ENCODE measurements at regions not wholly inside any gene's neighbourhood (a gene's known extent, or its start where the extent isn't known, plus 50 kb on each side); places are given as distances from the start of the nearest gene placed in this dataset.

DNA sequence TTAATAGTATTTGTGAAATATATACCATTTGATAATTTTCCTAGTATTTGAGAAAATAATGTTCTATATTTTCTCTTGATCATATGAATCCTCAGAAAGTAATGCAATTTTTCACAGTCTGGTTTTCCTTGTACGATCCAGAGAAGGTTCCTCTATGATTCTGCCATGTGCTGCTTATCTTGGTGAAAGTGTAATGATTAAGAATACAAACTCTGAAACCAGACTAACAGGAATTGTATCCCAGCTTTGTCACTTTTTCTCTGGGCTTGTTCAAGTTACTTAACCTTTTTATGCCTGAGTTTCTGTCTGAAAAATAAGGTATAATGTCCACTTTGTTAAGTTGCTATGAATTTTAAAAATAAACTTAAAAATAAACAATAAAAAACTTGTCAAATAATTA lies 169.6 kb upstream of the ZNF804B start:
- Histone ChIP-seq H3K4me3 (replicated peaks in 1 of 3; ENCODE audit: insufficient read depth in 1 of 3, low read depth in 1 of 3, low read length in 3 of 3) (no peak overlapping the region), H4K20me1 (replicated peaks; ENCODE audit: control insufficient read depth, extremely low read depth, insufficient read depth, low read length) (no peaks in the 10 kb centered on the region), H3K9ac (replicated peaks; ENCODE audit: extremely low read depth, insufficient read depth, low read length) (no peak overlapping the region), H3K27ac (ENCODE audit: insufficient read depth, low read depth, low read length) (no peak overlapping the region), H3K27me3 (ENCODE audit: control insufficient read depth in 2 of 2, insufficient read depth in 2 of 2, low read length in 2 of 2) (no peaks in the 10 kb centered on the region), H3K4me1 (ENCODE audit: control insufficient read depth, extremely low read depth, insufficient read depth, low read length) (no peaks in the 10 kb centered on the region), H3K4me2 (ENCODE audit: insufficient read depth, low read length) (no peak overlapping the region), H3K9me1 (replicated peaks; ENCODE audit: control insufficient read depth, extremely low read depth, insufficient read depth, low read length) (no peaks in the 10 kb centered on the region), H3K36me3 (ENCODE audit: control insufficient read depth in 2 of 2, extremely low read depth in 1 of 2, insufficient read depth in 2 of 2, low read length in 2 of 2) (no peaks in the 10 kb centered on the region), H3K79me2 (ENCODE audit: control insufficient read depth, insufficient read depth, low read length) (no peaks in the 10 kb centered on the region), H2AFZ (ENCODE audit: low read depth, low read length) (no peak overlapping the region), H3K9me3 (replicated peaks; ENCODE audit: control insufficient read depth, insufficient read depth, low read length) (no peaks in the 10 kb centered on the region)
- dilution Hi-C loops (cut with MboI; ENCODE audit: extremely low pct_ligation_motif_present, low sequenced_read_pairs) (no loop called here), intact Hi-C loops (cut with micrococcal nuclease) (no loop called here)
- CTCF ChIA-PET = no interaction called here
- FAIRE-seq = no peak
- no peak for TF ChIP-seq EZH2 (IDR thresholded peaks at IDR 0.05; ENCODE audit: borderline replicate concordance, low read depth, low read length, severe bottlenecking)
- no peak for TF ChIP-seq POLR2AphosphoS5 (IDR thresholded peaks at IDR 0.05; ENCODE audit: insufficient read depth, low read depth, low read length)
- TF ChIP-seq, protein P1, sequence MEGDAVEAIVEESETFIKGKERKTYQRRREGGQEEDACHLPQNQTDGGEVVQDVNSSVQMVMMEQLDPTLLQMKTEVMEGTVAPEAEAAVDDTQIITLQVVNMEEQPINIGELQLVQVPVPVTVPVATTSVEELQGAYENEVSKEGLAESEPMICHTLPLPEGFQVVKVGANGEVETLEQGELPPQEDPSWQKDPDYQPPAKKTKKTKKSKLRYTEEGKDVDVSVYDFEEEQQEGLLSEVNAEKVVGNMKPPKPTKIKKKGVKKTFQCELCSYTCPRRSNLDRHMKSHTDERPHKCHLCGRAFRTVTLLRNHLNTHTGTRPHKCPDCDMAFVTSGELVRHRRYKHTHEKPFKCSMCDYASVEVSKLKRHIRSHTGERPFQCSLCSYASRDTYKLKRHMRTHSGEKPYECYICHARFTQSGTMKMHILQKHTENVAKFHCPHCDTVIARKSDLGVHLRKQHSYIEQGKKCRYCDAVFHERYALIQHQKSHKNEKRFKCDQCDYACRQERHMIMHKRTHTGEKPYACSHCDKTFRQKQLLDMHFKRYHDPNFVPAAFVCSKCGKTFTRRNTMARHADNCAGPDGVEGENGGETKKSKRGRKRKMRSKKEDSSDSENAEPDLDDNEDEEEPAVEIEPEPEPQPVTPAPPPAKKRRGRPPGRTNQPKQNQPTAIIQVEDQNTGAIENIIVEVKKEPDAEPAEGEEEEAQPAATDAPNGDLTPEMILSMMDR (IDR thresholded peaks at IDR 0.05; ENCODE audit: extremely low read depth in 1 of 2, insufficient read depth in 1 of 2, low read depth in 1 of 2, low read length in 2 of 2) = no peak
- TF ChIP-seq POLR2A (IDR thresholded peaks at IDR 0.05; ENCODE audit: low read depth, low read length) = no peak
- no peak for TF ChIP-seq GATA2 (IDR thresholded peaks at IDR 0.05; ENCODE audit: insufficient read depth, insufficient read length, low read depth, low read length)
- TF ChIP-seq, protein P2, sequence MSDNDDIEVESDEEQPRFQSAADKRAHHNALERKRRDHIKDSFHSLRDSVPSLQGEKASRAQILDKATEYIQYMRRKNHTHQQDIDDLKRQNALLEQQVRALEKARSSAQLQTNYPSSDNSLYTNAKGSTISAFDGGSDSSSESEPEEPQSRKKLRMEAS (IDR thresholded peaks at IDR 0.05; ENCODE audit: insufficient read depth, insufficient read length) = no peak
- no peak for TF ChIP-seq MYC (IDR thresholded peaks at IDR 0.05; ENCODE audit: low read depth, low read length)
- no peak for TF ChIP-seq JUN (IDR thresholded peaks at IDR 0.05; ENCODE audit: borderline replicate concordance, insufficient read depth, insufficient read length, low read depth)
- TF ChIP-seq FOS (IDR thresholded peaks at IDR 0.05; ENCODE audit: borderline replicate concordance, insufficient read depth, low read length) = no peak
- DNase-seq (ENCODE audit: low read depth, low spot score) = no peak
- POLR2A ChIA-PET = no interaction called here
- BruUV-seq (replicated peaks) = no TSS peak
